ENCODE measurements at regions not wholly inside any gene's neighbourhood (a gene's known extent, or its start where the extent isn't known, plus 50 kb on each side); places are given as distances from the start of the nearest gene placed in this dataset.

DNA sequence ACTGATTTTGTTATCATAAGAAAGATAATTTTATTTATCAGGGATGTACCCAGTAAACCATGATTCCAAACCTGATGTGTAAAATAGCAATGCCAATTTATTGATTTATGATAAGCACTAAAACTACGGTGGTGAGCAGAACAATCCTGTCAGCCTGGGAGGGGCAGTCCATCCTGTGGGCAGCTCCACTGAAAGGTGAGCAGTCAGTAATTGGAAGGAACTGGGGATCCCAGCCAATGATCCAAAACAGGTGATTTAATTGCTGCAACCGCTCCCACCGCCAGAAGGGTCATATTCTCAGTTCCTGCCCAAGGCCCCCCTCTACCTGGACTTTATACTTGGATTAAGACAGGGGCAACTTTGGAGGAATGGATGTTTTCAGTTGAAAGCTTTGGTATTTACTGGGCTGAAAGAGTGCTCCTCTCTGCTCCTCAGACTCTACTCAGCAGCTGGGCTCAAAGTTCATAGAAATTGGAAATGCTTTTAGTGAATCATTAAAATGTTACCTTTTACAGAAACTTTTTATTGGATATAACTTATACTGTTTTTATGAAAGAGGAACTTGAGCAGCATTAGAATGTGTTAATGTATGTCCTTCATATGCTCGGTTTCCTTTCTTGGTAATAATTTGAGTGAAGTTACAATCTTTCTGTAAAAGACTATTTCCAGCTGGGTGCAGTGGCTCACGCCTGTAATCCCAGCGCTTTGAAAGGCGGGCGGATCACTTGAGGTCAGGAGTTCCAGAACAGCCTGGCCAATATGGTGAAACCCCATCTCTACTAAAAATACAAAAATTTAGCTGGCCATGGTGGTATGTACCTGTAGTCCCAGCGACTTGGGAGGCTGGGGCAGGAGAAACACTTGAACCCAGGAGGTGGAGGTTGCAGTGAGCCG lies 198.6 kb upstream of the IL12A start:
- no peak for DNase-seq (ENCODE audit: low spot score)

DNA sequence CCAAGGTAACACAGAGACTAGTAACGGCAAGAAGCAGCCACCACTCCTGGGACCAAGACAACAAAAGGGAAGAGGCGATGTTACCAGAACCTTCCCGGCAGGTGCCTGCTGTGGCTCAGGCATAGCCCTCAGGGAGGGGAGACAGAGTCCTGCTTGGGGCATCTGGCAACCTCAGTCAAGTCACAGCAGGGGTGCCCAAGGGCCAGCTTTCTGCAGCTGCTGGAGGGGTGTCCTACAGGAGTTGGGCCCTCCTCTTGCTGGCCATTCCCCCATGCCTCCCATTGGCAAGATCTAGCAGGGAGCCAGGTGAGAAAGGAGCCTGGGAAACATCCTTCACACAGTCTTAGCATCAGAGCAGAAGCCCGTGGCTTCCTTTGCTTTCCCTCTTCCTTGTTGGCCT lies 197.3 kb upstream of the IL12A start:
- DNase-seq (ENCODE audit: low spot score), result no peak

- DNase-seq (ENCODE audit: low spot score), result no peak
These were observed 196.6 kb upstream of the IL12A start for GRCh38 chr3:159792070-159792469.

GRCh38 chr3:159795042-159795441 lies 193.6 kb upstream of the IL12A start:
- DNase-seq (ENCODE audit: low spot score), result no peak

- DNase-seq (ENCODE audit: low spot score), result no peak
These were observed 192.9 kb upstream of the IL12A start for GRCh38 chr3:159795681-159796175.

DNA sequence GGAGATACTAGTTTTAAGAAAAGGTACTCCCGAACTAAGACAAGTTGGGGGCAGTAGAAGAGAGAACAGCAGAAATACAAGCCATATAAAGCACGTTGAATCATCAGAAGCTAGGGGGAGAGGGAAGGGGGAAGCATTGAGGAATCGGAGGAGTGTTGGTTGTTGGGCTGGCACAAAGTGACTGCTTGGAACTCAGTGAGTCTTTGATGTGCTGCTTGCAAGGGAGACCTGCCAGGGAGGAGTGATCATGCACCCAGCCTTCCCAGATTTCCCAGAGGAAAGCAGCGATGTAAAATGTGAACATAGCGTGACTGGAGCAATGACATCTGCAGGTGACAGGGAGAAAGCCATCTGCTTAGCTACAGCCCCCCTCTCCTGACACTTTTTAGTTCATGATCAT lies 192.4 kb upstream of the IL12A start:
- no peak for DNase-seq (ENCODE audit: low spot score)

DNA sequence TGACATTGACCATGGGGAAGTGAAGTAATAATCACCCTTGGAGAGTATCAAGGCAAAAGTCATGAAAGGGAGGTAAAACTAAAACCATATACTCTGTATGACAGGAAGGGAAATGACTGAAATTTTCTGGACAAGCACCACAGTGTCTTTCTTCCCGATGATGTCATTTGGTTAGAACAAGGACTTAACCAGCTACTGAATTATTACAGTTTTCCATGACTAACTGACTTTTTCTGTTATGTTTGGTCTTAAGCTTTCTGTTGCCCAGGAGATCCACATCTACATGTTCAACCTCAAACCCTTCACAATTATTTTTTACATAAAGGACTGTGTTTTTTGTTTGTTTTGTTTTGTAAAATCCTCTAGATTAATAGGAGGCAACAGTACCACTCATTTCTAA lies 191.9 kb upstream of the IL12A start:
- DNase-seq (ENCODE audit: low spot score), result no peak

DNA sequence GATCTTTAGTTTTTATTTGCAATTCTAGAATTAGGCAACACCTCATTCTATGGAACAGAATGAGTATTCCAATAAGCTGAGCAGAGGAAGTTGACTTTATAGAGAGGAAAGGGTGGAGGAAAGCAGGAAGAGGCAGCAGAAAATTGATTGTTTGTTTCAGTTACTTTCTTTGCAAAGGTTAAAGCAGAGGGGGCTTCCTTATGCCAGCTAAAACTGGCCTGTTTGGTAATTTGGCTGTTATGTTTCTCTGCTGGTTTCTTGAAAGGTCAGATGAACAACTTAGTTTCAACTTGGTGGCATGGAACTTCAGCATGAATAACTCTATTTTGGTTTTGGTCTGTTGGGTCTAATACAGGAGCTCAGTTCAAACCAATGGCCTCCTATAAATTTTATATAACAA lies 190.9 kb upstream of the IL12A start:
- no peak for DNase-seq (ENCODE audit: low spot score)

DNA sequence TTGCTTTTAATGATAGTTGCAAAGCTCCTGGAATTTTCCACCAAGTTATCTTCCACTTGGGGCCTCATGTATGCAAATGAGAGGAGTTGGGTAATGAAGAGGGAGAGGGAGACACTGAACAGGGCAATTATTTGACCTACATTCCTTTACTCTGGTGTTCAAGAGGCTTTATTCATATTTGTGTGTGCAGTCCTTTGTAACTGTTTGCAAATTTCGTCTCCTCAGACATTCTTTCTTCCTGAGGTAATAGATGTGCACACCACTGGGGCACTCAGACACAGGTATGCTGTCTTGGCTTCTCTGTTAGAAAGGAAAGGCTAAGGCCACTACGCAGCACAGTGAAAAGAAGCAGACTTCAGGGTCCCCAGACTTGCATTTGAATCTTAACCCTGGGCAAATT lies 189.7 kb upstream of the IL12A start:
- DNase-seq (ENCODE audit: low spot score), result no peak

DNA sequence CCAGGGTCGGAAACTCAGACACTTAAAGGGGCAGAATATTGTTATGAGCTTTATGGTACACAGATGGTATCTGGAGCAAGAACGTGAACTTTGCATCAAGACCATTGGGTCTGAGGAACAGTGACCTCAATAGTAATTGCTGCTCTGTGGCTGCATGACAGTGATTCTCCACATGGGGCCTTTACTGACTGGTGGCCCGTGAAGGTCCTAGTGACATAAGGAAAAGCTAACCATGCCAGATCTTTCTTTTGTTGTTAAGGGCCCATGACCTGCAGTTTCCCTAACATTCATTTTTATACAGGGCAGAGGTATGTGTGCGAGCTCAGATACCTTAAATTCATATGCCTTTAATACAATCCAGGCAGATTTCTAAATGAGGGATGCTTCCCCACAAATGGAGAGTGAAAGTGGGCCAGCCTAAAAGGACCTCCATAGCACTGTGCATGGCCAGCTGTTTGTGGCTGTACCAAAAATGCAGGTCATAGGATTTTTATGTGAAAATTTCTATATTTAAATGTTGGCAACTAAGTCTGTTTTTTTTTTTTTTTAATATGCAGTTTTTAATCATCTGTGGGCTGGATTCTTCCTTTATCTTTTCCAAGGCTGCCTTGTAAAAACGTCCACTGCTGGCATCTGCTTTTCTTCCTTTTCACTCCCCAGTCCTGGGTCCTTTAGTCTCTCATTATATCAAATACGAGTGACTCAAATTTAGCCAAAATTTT lies 188.0 kb upstream of the IL12A start:
- DNase-seq (ENCODE audit: low spot score), result no peak

DNA sequence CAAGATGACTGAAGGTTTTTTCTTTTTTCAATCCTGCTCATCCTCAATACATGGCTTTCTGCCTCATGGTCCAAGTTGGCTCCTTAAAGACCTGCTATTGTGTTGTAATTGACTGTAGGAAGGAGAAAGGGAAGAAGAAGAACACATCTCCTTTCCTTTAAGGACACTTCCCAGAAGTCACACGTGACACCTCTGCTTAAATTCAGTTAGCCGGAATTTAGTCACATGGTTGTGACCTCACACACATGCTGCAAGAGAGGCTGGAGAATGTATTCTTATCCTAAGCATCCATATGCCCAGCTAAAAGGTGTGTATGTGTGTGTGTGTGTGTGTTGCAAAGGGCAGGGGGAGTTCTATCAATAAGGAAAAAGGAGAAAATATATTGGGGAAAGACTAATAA lies 185.8 kb upstream of the IL12A start:
- DNase-seq (ENCODE audit: low spot score), result no peak

- DNase-seq (ENCODE audit: low spot score), result no peak
These were observed 185.2 kb upstream of the IL12A start for GRCh38 chr3:159803459-159803858.

DNA sequence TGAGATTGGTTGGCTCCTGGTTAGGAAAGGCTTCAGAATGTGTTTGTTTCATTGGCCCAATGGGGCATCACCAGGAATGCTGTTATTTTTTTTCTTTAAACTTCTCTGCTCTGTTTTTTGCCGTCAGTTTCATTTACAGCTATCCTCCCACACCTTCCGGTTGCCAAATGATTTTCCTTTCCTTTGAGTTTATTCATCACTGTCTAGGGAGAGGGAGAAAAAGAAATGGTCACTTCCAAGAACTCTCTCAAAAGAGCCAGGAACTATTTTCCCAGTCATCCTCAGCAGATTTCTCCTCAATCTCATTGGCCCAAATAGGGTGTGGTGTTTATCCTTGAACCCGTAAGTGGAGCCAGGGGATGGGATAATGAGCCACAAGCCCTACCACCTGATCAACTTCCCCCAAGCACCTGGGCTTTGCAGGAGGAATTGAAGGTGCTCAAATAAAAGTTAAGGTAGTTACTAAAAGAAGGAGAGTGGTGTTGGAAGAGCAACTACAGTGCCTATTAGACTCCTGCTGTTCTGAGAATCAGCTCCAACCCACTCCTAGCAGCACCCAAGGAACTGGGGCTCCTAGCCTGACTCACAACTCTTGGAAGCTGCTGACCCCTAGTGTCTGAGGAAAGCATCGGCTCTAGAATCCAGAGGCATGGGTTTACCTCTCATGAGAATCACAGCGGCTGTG lies 183.8 kb upstream of the IL12A start:
- peak; percentile 8 for DNase-seq (ENCODE audit: low spot score)

GRCh38 chr3:159805411-159805772 lies 183.2 kb upstream of the IL12A start:
- no peak for DNase-seq (ENCODE audit: low spot score)

GRCh38 chr3:159806412-159806811 lies 182.2 kb upstream of the IL12A start:
- DNase-seq (ENCODE audit: low spot score), result no peak

DNA sequence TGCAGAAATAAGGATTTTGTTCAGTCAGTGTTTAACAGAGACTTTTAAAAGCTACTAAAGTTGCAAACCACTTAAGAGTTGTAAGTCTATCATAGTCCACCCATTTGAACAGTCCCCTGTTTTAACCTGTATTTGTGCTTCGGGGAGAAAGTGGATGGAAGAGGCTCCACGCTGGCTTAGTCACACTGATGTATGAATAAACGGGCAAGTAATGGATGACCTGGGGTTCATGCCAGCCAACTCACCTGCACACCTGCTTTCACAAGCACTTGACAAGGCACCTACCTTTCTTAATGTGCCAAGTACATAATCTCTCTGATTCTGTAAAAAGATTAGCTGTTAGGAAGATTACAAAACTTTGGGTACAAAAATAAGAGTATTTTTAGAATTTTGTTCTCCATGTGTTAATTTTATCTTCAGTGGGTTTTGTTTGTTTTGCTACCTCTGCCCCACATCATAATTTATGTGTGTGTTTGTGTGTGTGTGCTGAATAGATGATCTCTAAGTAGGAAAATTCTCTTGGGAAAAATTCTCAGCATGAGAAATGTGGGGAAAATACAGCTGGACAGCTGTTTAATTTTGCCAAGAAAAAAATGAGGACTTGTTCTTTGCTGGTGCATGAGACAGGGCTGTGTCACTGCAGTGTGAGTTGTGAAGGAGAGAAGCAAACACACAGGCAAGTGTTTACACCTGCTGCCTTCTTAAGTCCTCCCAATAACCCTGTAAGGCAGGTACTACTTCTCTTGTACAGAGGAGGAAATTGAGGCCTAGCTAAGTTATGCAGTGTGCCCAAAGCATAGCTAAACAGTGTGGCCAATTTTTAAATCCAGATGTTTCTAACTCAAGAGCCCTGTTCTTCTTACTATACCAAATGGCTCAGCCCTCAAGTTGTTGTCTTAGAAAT lies 181.2 kb upstream of the IL12A start:
- DNase-seq (ENCODE audit: low spot score), result no peak

- no peak for DNase-seq (ENCODE audit: low spot score)
These were observed 174.7 kb upstream of the IL12A start for GRCh38 chr3:159813822-159814531.

GRCh38 chr3:159816512-159816911 lies 172.1 kb upstream of the IL12A start:
- no peak for DNase-seq (ENCODE audit: low spot score)

DNA sequence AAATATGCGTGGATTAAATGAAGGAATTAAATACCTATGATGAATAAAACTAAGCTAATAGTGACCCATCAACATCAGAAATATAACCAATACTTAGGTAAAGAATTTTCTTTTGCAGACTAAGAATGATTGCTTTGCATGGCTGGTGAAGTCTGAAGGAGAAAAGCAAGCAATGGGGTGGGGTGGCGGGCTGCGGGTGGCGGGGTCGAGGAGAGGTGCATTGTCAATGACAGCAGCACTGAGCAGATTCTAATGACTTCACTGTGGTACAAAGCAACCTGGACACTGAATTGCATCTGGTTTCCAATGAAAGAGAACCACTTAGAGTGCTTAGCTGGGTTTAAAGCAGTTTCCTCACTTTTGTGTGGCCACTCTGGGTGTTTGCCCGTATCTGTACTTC lies 171.5 kb upstream of the IL12A start:
- DNase-seq (ENCODE audit: low spot score), result no peak

DNA sequence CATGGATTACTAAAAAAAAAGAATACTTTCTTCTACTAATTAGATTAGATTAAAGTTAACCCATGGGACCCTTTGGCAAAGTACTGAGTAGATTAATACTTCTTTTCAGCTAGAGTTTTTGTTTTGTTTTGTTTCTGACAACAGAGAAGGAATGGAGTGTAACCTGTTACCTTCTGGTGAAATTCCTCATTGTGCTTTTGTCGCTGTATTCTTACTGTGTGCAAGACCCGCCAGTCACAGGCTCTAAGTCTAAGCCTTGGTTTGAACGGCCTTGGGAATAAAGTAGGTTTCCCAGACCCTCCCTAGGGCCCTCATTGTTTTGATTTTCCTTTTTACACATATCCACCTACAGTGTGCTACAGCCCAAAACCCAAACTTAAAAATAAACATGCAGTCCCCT lies 171.1 kb upstream of the IL12A start:
- DNase-seq (ENCODE audit: low spot score), result no peak

GRCh38 chr3:159818399-159818798 lies 170.2 kb upstream of the IL12A start:
- DNase-seq (ENCODE audit: low spot score), result no peak
